ENCODE measurements at regions not wholly inside any gene's neighbourhood (a gene's known extent, or its start where the extent isn't known, plus 50 kb on each side); places are given as distances from the start of the nearest gene placed in this dataset.
"Not testable (repeated sequence)": the region's sequence is repeated elsewhere in the genome, so short reads cannot be mapped to it uniquely, and the experiment has no call there.

GRCh38 chr5:2382776-2383697 lies 368.4 kb downstream of the IRX2 start:
- no peak for DNase-seq (ENCODE audit: low read depth in 2 of 2)

- DNase-seq (ENCODE audit: low read depth in 2 of 2): no peak
Observed at GRCh38 chr5:2381861-2382260, 369.6 kb downstream of the IRX2 start.

- no peak for DNase-seq (ENCODE audit: low read depth in 2 of 2)
Observed at GRCh38 chr5:2381070-2381469, 370.4 kb downstream of the IRX2 start.

- DNase-seq (ENCODE audit: low read depth in 2 of 2): no peak
Observed at GRCh38 chr5:2378976-2379375, 372.5 kb downstream of the IRX2 start.

GRCh38 chr5:2378108-2378507 lies 373.4 kb downstream of the IRX2 start:
- no peak for DNase-seq (ENCODE audit: low read depth in 2 of 2)

GRCh38 chr5:2376486-2376885 lies 375.0 kb downstream of the IRX2 start:
- DNase-seq (ENCODE audit: low read depth in 2 of 2): no peak

GRCh38 chr5:2375757-2376250 lies 375.7 kb downstream of the IRX2 start:
- DNase-seq (ENCODE audit: low read depth in 2 of 2): no peak

GRCh38 chr5:2375291-2375690 lies 376.2 kb downstream of the IRX2 start:
- no peak for DNase-seq (ENCODE audit: low read depth in 2 of 2)

- DNase-seq (ENCODE audit: low read depth in 2 of 2): no peak
Observed at GRCh38 chr5:2374703-2375102, 376.8 kb downstream of the IRX2 start.

GRCh38 chr5:2373631-2374030 lies 377.8 kb downstream of the IRX2 start:
- no peak for DNase-seq (ENCODE audit: low read depth in 2 of 2)

GRCh38 chr5:2371419-2371710 lies 380.1 kb downstream of the IRX2 start:
- DNase-seq (ENCODE audit: low read depth in 2 of 2): no peak

GRCh38 chr5:2370626-2371418 lies 380.7 kb downstream of the IRX2 start:
- DNase-seq (ENCODE audit: low read depth in 2 of 2): no peak

- no peak for DNase-seq (ENCODE audit: low read depth in 2 of 2)
Observed at GRCh38 chr5:2369178-2369577, 382.3 kb downstream of the IRX2 start.

- no peak for DNase-seq (ENCODE audit: low read depth in 2 of 2)
Observed at GRCh38 chr5:2366816-2367215, 384.7 kb downstream of the IRX2 start.

GRCh38 chr5:2357309-2357708 lies 394.2 kb downstream of the IRX2 start:
- DNase-seq (ENCODE audit: low read depth in 2 of 2): no peak

GRCh38 chr5:2355859-2356258 lies 395.6 kb downstream of the IRX2 start:
- no peak for DNase-seq (ENCODE audit: low read depth in 2 of 2)

GRCh38 chr5:2353871-2354440 lies 397.5 kb downstream of the IRX2 start:
- DNase-seq (ENCODE audit: low read depth in 2 of 2): no peak

- DNase-seq (ENCODE audit: low read depth in 2 of 2): no peak
Observed at GRCh38 chr5:2353211-2353610, 398.3 kb downstream of the IRX2 start.

- no peak for DNase-seq (ENCODE audit: low read depth in 2 of 2)
Observed at GRCh38 chr5:2352101-2352861, 399.2 kb downstream of the IRX2 start.

- not testable (repeated sequence) for DNase-seq (ENCODE audit: low read depth in 2 of 2)
Observed at GRCh38 chr5:2349768-2350167, 401.7 kb downstream of the IRX2 start.

- no peak for DNase-seq (ENCODE audit: low read depth in 2 of 2)
Observed at GRCh38 chr5:2338686-2339085, 412.8 kb downstream of the IRX2 start.
